NCI-H82 treated with DMSO at 0.1 percent for 48 hours (cell line): ENCODE measurements at regions not wholly inside any gene's neighbourhood (a gene's known extent, or its start where the extent isn't known, plus 50 kb on each side); places are given as distances from the start of the nearest gene placed in this dataset.

Experiments
- DNase-seq: peaks from one replicate; lab custom pipeline; 2025; ENCODE audit not compliant: unreplicated experiment; lab: John Stamatoyannopoulos, UW

- no peak for DNase-seq
These were observed 224.7 kb downstream of the ACKR3 start for GRCh38 chr2:236794176-236794957.

- DNase-seq: no peak
These were observed 225.7 kb downstream of the ACKR3 start for GRCh38 chr2:236795169-236795860.

- no peak for DNase-seq
These were observed 226.2 kb downstream of the ACKR3 start for GRCh38 chr2:236795861-236796219.

GRCh38 chr2:236796236-236796635 lies 226.6 kb downstream of the ACKR3 start:
- no peak for DNase-seq

- DNase-seq: no peak
These were observed 227.8 kb downstream of the ACKR3 start for GRCh38 chr2:236797411-236797810.

GRCh38 chr2:236798491-236798890 lies 228.9 kb downstream of the ACKR3 start:
- no peak for DNase-seq

- no peak for DNase-seq
These were observed 229.9 kb downstream of the ACKR3 start for GRCh38 chr2:236799391-236800026.

GRCh38 chr2:236802862-236803261 lies 233.2 kb downstream of the ACKR3 start:
- no peak for DNase-seq

- DNase-seq: no peak
These were observed 234.0 kb downstream of the ACKR3 start for GRCh38 chr2:236803621-236804020.

- no peak for DNase-seq
These were observed 236.3 kb downstream of the ACKR3 start for GRCh38 chr2:236805800-236806531.

GRCh38 chr2:236809716-236810115 lies 240.1 kb downstream of the ACKR3 start:
- no peak for DNase-seq

- no peak for DNase-seq
These were observed 241.5 kb downstream of the ACKR3 start for GRCh38 chr2:236811062-236811656.

- no peak for DNase-seq
These were observed 244.1 kb downstream of the ACKR3 start for GRCh38 chr2:236813766-236814165.

GRCh38 chr2:236814593-236814992 lies 245.0 kb downstream of the ACKR3 start:
- DNase-seq: no peak

GRCh38 chr2:236815746-236816145 lies 246.1 kb downstream of the ACKR3 start:
- DNase-seq: no peak

GRCh38 chr2:236816197-236817170 lies 246.9 kb downstream of the ACKR3 start:
- DNase-seq: no peak

- no peak for DNase-seq
These were observed 248.8 kb downstream of the ACKR3 start for GRCh38 chr2:236818281-236819045.

- DNase-seq: no peak
These were observed 249.8 kb downstream of the ACKR3 start for GRCh38 chr2:236819275-236820002.
